GM19328 (cell line): ENCODE measurements at regions not wholly inside any gene's neighbourhood (a gene's known extent, or its start where the extent isn't known, plus 50 kb on each side); places are given as distances from the start of the nearest gene placed in this dataset.
"Not testable (repeated sequence)": the region's sequence is repeated elsewhere in the genome, so short reads cannot be mapped to it uniquely, and the experiment has no call there.

Experiments used
- ATAC-seq: cut with Tn5 transposase; IDR thresholded peaks from one replicate; pipeline ENCODE4 v1.9.1; 2021; ENCODE audit warnings: mild to moderate bottlenecking, moderate library complexity; ENCODE audit not compliant: unreplicated experiment

- no peak for ATAC-seq
Measured at GRCh38 chr2:143890798-143891197, 629.1 kb downstream of the ZEB2 start.

- no peak for ATAC-seq
Measured at GRCh38 chr2:143889216-143889615, 630.7 kb downstream of the ZEB2 start.

DNA sequence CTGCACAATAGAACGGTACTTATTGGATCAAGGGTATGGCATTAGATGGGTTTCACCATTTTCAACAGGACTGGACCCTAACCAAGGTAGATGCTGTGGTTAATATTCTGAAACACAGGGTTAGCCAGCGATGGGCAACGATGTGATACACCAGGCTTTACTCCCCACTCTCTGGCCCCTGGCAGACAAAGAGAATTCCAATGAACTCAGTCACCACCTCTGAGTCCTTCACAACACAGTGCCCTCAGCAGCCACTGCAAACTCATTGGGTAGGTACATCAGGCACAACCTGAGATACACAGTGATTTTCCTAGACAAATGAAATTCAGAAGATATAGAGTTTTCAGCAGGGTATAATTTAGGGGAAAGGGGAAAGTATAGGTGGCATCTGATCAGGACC lies 634.5 kb downstream of the ZEB2 start:
- no peak for ATAC-seq

DNA sequence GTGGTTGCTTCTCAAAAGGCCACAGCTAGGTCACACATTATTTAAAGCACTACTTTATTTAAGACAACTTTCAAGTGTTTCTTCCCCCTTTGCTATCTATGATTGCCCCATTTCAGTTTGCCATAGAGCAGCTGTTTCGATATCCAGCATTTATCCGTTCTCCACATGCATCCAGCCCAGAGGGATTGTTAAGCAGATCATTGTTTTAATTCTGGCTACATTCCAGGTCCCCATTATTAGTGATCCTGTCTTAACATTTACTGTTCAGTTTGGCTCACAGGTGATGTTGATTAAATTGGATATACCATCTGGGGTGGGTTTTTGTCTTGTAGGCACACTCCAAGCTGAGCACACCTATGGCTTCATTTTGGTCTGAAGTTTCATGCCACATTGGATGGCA lies 638.7 kb downstream of the ZEB2 start:
- no peak for ATAC-seq

DNA sequence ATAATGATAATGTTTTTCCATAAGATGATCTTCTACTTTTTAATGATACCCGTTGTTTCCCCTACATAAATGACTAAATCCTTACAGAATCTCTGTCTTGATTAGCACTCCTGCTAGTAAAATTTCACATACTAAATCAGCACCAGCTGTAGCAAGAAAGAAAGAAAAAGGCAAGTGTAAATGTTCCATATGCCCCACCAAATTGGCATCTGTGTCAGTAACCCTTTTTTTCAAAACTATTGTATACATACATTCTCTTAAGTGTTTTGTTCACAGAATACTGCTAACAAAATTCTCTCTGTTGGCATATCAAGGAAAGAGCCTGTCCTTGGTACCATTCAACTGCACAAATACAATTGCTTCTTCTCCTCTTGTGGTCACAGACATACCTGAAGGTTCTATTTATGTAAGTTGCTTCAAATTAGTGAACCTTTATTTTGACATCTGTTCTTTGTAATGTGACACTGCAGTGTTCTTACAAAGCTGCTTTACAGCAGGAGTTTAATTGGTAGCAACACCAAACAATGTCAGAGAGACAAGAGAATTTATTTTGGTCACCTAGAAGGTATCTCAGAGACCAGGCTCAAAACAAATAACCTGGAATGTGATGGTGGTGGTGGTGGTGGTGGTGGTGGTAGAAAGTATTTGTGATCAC lies 641.9 kb downstream of the ZEB2 start:
- no peak for ATAC-seq

DNA sequence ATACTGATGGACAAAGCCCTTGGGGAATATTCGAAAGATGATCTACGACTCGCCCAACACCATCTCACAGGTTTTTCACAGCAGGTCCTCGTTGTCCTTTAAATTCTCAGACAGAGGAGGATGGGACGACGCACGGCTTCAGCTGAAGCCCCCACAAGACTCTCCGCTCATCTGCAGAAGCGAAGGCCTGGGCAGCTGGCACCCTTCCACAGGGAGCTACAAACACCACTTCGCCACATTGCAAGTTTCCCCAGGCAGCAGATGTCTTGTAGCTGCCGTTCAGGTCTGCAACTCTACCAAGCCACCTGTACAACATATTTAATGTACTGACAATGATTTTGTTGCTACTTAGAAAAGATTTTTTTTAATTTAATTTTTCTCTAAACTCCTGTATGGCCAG lies 642.9 kb downstream of the ZEB2 start:
- ATAC-seq, result no peak

DNA sequence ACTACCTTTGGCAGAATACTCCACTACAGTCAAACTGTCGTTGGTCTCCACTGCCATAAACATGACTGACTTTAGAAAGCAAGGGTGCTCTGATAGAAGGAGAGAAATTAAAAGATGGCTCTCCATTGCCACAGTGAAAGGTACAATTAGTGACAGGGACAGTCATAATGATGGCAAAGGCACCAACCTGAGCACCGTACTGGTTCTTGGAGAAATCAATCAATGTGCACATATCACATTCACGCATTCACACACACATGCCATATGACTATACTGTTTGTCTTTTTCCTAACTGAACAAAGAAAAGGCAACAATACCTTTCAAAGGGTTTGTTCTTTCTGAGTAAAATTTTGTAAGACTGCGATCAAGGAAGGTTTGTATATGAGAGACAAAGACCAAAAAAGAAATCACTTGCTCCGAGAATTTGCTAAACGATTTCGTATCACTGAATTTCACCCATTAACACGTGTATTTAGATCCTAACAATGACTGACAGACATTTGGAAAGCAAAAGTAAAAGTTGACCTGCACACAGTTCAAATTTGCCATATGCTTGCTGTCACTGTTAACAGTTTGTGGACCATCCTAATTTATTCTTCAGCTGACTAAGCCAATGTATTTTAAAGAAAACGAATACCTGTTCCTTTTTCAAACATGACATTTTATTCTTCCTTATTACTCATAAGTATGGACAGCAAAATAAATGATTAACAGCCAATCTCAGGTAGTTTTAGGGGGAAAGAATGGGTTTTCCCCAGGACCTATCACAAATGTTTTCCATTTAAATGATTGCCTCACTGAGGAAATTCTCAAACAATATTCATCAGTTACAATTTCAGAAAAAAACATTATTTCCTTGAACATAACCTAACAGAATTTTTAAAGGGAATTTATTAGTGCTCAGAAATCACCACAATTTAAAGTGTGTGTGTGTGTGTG lies 644.4 kb downstream of the ZEB2 start:
- ATAC-seq, result no peak

GRCh38 chr2:143873886-143874285 lies 646.0 kb downstream of the ZEB2 start:
- no peak for ATAC-seq

- ATAC-seq, result no peak
Measured at GRCh38 chr2:143870696-143871095, 649.2 kb downstream of the ZEB2 start.

GRCh38 chr2:143856978-143857377 lies 662.9 kb downstream of the ZEB2 start:
- ATAC-seq, result no peak

DNA sequence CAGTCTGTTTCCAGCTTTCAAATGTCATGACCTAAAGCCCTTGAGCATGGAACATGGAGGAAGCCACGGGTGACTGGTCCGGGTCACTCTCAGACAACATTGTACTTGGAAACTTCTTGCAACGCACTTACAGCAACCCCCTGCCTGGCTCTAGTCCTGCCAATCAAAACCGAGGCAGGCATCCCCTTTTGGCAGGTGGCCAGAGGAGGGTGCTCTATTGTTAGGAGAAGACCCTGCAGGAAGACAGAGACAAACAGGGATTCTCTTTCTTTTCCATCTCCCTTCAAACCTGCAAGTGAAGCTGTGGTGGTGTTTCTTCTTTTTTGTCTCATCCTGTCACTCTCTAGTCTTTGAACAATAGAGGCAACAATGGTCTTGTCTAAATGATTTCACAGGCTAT lies 667.2 kb downstream of the ZEB2 start:
- ATAC-seq, result no peak

GRCh38 chr2:143850084-143850483 lies 669.8 kb downstream of the ZEB2 start:
- no peak for ATAC-seq

- ATAC-seq, result no peak
Measured at GRCh38 chr2:143847257-143847656, 672.7 kb downstream of the ZEB2 start.

- ATAC-seq, result no peak
Measured at GRCh38 chr2:143844986-143845385, 674.9 kb downstream of the ZEB2 start.

DNA sequence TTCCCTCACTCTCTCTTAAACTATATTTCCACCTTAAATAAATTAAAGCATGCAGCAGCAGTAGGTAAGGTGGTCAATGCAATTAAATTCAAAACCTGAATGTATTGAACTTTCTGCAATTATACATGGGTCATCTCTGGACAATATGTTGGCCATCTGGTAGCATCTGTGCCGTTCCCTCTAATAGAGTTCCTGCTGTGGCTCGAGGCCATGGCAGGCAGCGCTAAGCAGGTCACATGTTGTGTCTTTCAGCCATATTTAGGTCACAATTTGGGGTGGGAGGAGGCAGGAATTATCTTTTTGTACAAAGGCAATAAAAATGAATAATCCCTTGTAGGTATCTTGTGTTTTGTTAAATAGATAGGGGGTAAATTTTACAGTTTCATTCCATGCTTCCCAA lies 676.2 kb downstream of the ZEB2 start:
- no peak for ATAC-seq

DNA sequence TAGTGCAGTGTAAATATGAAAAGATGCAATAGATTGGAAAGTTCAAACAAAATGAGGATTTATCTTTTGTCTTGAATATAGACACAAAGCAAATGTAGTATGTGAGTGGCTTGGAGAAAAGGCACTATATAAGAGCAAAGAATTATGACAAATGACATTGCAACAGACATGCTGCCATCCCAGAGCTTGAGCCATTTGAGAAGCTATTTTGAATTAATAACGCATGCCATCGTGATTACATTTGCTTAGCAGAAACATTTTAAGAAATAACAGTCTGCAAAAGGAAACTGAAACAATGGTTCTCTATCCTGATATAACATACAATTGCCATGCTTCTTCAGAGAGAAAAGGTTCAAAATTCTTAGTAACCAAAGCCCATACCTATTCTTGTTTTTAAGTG lies 677.1 kb downstream of the ZEB2 start:
- no peak for ATAC-seq

- ATAC-seq, result no peak
Measured at GRCh38 chr2:143841935-143842334, 678.0 kb downstream of the ZEB2 start.

- no peak for ATAC-seq
Measured at GRCh38 chr2:143840601-143841000, 679.3 kb downstream of the ZEB2 start.

DNA sequence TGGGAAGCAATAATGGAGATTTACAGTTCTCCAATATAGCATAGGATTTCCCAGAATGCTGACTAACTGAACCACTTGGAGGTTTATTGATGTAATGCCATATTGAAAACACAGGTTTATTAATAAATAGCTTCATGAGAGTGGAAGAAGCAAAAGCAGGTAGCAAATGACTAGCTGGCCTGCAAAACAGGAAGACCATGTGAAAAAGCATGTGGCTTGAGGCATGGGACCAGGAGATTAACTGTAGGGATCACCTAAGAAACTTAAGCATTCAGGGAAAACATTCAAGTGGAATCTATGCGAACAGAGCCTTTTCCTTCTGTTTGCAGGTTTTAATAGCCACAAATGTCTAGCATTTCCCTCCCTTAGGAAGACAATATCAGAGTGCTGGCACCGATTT lies 679.7 kb downstream of the ZEB2 start:
- no peak for ATAC-seq

DNA sequence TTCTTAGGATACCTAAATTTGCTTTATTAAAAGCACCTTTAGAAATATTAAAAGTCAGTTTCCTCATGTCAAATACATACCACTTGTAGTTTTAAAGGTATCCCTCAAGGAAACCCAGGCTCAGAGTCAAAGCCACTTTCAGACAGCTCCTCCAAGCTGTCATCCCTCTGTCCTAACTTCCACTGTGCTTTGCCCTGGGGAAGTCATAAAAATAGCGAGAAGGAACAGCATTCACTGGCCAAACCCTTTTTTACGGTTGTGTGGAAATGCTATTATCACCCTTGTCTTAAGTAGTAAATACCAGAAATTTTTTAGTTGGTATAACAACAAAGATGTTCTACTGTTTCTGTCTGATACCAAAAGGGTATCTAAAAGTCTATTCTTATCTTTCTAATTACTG lies 680.5 kb downstream of the ZEB2 start:
- ATAC-seq, result no peak

DNA sequence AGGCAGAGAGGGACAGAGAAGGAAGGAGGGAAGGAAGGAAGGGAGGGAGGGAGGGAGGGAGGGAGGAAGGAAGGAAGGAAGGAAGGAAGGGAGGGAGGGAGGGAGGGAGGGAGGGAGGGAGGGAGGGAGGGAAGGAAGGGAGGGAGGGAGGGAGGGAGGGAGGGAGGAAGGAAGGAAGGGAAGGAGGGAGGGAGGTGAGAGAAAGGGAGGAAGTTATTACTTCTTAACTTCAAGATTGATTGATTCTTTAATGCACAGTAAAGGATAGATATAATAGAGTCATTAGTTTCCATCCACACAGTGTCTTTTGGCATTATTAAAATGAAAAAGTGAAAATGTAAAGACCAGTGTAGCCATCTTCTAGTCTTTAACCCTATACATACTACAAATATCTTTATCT lies 682.9 kb downstream of the ZEB2 start:
- ATAC-seq, result not testable (repeated sequence)

GRCh38 chr2:143835481-143835880 lies 684.4 kb downstream of the ZEB2 start:
- ATAC-seq, result no peak
